B cell (primary cell): ENCODE measurements at regions not wholly inside any gene's neighbourhood (a gene's known extent, or its start where the extent isn't known, plus 50 kb on each side); places are given as distances from the start of the nearest gene placed in this dataset.

Experiments used
- ATAC-seq: fragments of 200-7000 bp; cut with Tn5 transposase; one replicate; pipeline ENCODE4 v1.10.0; 2021; ENCODE audit warnings: low read depth, mild to moderate bottlenecking, moderate number of reproducible peaks, moderate library complexity
- CTCF ChIA-PET: fragments of 350-600 bp; sonication (Branson Sonifier 250); formaldehyde crosslinking; loops from one replicate; lab custom pipeline; 2021; ENCODE audit warnings: antibody characterized with exemption, inconsistent platforms; lab: Charles Lee
- POLR2A ChIA-PET: fragments of 350-600 bp; sonication (Branson Sonifier 250); formaldehyde crosslinking; loops from one replicate; lab custom pipeline; 2021; ENCODE audit warnings: antibody characterized with exemption; lab: Charles Lee
- DNase-seq: peaks from one replicate; pipeline ENCODE4 v3.0.0; 2013
- H2AFZ ChIP-seq: 2 replicates; pipeline ENCODE4 v1.6.1; 2012; ENCODE audit warnings: mild to moderate bottlenecking, low read depth, low read length; ENCODE audit not compliant: insufficient read depth, poor library complexity, severe bottlenecking
- H3K27ac ChIP-seq, 2 donors: 1 replicate in 1 of 2; 2 replicates in 1 of 2; pipeline ENCODE4 v1.5.1; 2012 to 2013; ENCODE audit warnings: low read length in 2 of 2, mild to moderate bottlenecking in 2 of 2, moderate library complexity in 1 of 2
- H3K27me3 ChIP-seq, 4 experiments: fragments of 200-600 bp in 1 of 4; sonication (generic) in 1 of 4; replicated peaks in 1 of 4; 1 replicate in 2 of 4; 2 replicates in 2 of 4; pipeline versions ENCODE4 v1.6.1 to v1.7.0; 2013 to 2016; ENCODE audit warnings: low read length in 3 of 4, mild to moderate bottlenecking in 2 of 4, mixed read lengths in 1 of 4, moderate library complexity in 1 of 4; ENCODE audit not compliant: insufficient read depth in 4 of 4, control insufficient read depth in 3 of 4; ENCODE audit errors: control extremely low read depth in 1 of 4
- H3K36me3 ChIP-seq, 2 experiments: replicated peaks in 1 of 2; 1 replicate in 1 of 2; 2 replicates in 1 of 2; pipeline versions ENCODE4 v1.6.1 to v1.7.1; 2013; ENCODE audit warnings: low read length in 1 of 2; ENCODE audit not compliant: insufficient read depth in 2 of 2, control insufficient read depth in 1 of 2; ENCODE audit errors: control extremely low read depth in 1 of 2, extremely low read depth in 1 of 2
- H3K4me1 ChIP-seq, 2 donors: fragments of 200-600 bp in 1 of 2; sonication (generic) in 1 of 2; 1 replicate in 1 of 2; 2 replicates in 1 of 2; pipeline versions ENCODE4 v1.5.1 to v1.6.1; 2013 to 2017; ENCODE audit warnings: low read length in 2 of 2; ENCODE audit not compliant: control insufficient read depth in 2 of 2, insufficient read depth in 2 of 2
- H3K4me2 ChIP-seq: replicated peaks from 2 replicates; pipeline ENCODE3; 2012; ENCODE audit warnings: mild to moderate bottlenecking, low read depth, low read length; ENCODE audit not compliant: poor library complexity, severe bottlenecking
- H3K4me3 ChIP-seq, 5 experiments: fragments of 200-600 bp in 1 of 5; sonication (generic) in 1 of 5; 1 replicate in 3 of 5; 2 replicates in 2 of 5; pipeline versions ENCODE4 v1.5.1 to v1.7.0; 2011 to 2016; ENCODE audit warnings: low read length in 4 of 5, mild to moderate bottlenecking in 4 of 5, low read depth in 2 of 5, control low read depth in 1 of 5, moderate library complexity in 1 of 5; ENCODE audit not compliant: insufficient read depth in 1 of 5; ENCODE audit errors: control extremely low read depth in 1 of 5, extremely low read depth in 1 of 5
- H3K79me2 ChIP-seq: fragments of 200-600 bp; sonication (generic); one replicate; pipeline ENCODE4 v1.6.0; 2016; ENCODE audit warnings: low read length; ENCODE audit not compliant: control insufficient read depth, insufficient read depth
- H3K9ac ChIP-seq: fragments of 200-600 bp; sonication (generic); 2 replicates; pipeline ENCODE4 v1.6.1; 2017; ENCODE audit warnings: mild to moderate bottlenecking, low read length, moderate library complexity
- H3K9me3 ChIP-seq, 3 donors: one replicate each; pipeline versions ENCODE4 v1.6.1 to v1.7.1; 2013; ENCODE audit warnings: low read length in 2 of 3; ENCODE audit not compliant: control insufficient read depth in 2 of 3, insufficient read depth in 1 of 3; ENCODE audit errors: control extremely low read depth in 1 of 3
- H4K20me1 ChIP-seq: 2 replicates; pipeline ENCODE4 v1.6.0; 2012; ENCODE audit warnings: mild to moderate bottlenecking, low read length; ENCODE audit not compliant: insufficient read depth, control insufficient read depth, poor library complexity, severe bottlenecking
- H3K27ac Mint-ChIP-seq: one replicate; pipeline ENCODE4 v1.8.0; 2021; ENCODE audit warnings: mixed read lengths
- H3K27me3 Mint-ChIP-seq: one replicate; pipeline ENCODE4 v1.8.0; 2021; ENCODE audit warnings: mixed read lengths
- H3K4me1 Mint-ChIP-seq: one replicate; pipeline ENCODE4 v1.8.0; 2021; ENCODE audit warnings: mixed read lengths
- H3K4me3 Mint-ChIP-seq: one replicate; pipeline ENCODE4 v1.8.0; 2021; ENCODE audit warnings: mixed read lengths
- H3K9me3 Mint-ChIP-seq: one replicate; pipeline ENCODE4 v1.8.0; 2022; ENCODE audit warnings: mixed read lengths; ENCODE audit not compliant: insufficient read depth
- CTCF ChIP-seq: fragments of 200-600 bp; IDR thresholded peaks from one replicate; pipeline ENCODE4 v1.8.0; 2022; ENCODE audit warnings: antibody characterized with exemption, mild to moderate bottlenecking
- EZH2 ChIP-seq: IDR thresholded peaks from 2 replicates; pipeline ENCODE4 v1.6.1; 2012; ENCODE audit warnings: borderline replicate concordance, low read depth, mild to moderate bottlenecking, moderate library complexity, low read length; ENCODE audit not compliant: insufficient read depth, poor library complexity, severe bottlenecking
- WGBS: methylation state at CpG from one replicate; pipeline ENCODE4 v1.1.5; 2013; ENCODE audit warnings: missing lambda C conversion rate; ENCODE audit not compliant: insufficient coverage; 5-methylcytosine and 5-hydroxymethylcytosine counted together
- intact Hi-C: fragments of 100-400 bp; cut with micrococcal nuclease; formaldehyde crosslinking; loops from one replicate; pipeline ENCODE4 v1.10.0; 2022

DNA sequence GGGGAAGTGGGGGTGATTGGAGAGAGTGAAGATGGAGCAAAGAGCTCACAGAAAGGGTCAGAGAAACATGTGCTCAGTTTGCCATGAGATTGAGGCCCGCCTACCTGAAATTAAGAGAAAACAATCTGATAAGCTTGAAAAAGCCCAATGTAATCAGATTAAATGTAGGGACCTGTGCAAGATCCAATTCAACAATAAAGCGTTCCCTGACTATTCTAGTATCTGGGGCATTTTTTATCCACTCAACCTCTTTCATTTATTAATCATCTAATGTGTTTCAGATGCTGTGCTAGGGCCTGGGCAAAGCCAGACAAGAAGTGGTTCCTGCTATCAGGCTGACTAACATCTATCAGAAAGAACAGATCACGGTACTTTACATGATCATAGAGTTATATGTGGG, 238.4 kb upstream of the MYO3A start:
- Mint-ChIP-seq H3K27me3 (no peaks in the 10 kb centered on the region), H3K9me3 (peaks cover 2% of the 10 kb centered on the region), H3K4me3 (peak overlapping the region; percentile 65), H3K4me1 (peaks cover 68% of the 10 kb centered on the region), H3K27ac (peak overlapping the region; percentile 91)
- no peak for DNase-seq
- H4K20me1 ChIP-seq: no peaks in the 10 kb centered on the region
- no peaks in the 10 kb centered on the region for H3K36me3 ChIP-seq
- H3K79me2 ChIP-seq: no peaks in the 10 kb centered on the region
- TF ChIP-seq CTCF: no peak
- TF ChIP-seq EZH2: no peak
- H3K4me2 ChIP-seq: peak overlapping the region; percentile 65
- no peak overlapping the region for H2AFZ ChIP-seq
- POLR2A ChIA-PET: no interaction called here
- H3K4me3 ChIP-seq: peak overlapping the region in 1 of 5 experiments; percentile 34
- WGBS: no CpG with 5 or more reads among the region's 3 CpGs
- CTCF ChIA-PET: no interaction called here
- intact Hi-C loops: no loop called here
- ATAC-seq: no peak
- no peaks in the 10 kb centered on the region for H3K27me3 ChIP-seq
- H3K9ac ChIP-seq: peak overlapping the region; percentile 33
- H3K4me1 ChIP-seq: peaks cover 63% of the 10 kb centered on the region in 2 donors
- peaks cover 0 to 11% (median 6%) of the 10 kb centered on the region in 3 donors for H3K9me3 ChIP-seq
- peak overlapping the region; percentile 75 to 81 for H3K27ac ChIP-seq

GRCh38 chr10:25696013-25696708, 237.9 kb upstream of the MYO3A start:
- H3K27ac Mint-ChIP-seq: peak overlapping the region; percentile 7

More at GRCh38 chr10:25696013-25696708, 237.9 kb upstream of the MYO3A start:
- 87% methylated on average over 4 of the region's 6 CpGs for WGBS
- peaks cover 65% of the 10 kb centered on the region for H3K4me1 Mint-ChIP-seq
- CTCF ChIA-PET: interaction anchor here (0.9 kb wide), 1 partner anchor 12 kb away, joined by 3 read pairs; no protein-coding TSS in a partner anchor
- H3K4me3 ChIP-seq: no peak overlapping the region
- no peak for DNase-seq
- H3K36me3 ChIP-seq: no peaks in the 10 kb centered on the region
- POLR2A ChIA-PET: no interaction called here
- H3K4me1 ChIP-seq: peaks cover 60 to 61% of the 10 kb centered on the region in 2 donors
- no peak overlapping the region for H3K4me2 ChIP-seq
- H4K20me1 ChIP-seq: no peaks in the 10 kb centered on the region
- intact Hi-C loops: no loop called here
- peaks cover 0 to 9% (median 3%) of the 10 kb centered on the region in 3 donors for H3K9me3 ChIP-seq
- H3K27me3 ChIP-seq: no peaks in the 10 kb centered on the region
- no peaks in the 10 kb centered on the region for H3K79me2 ChIP-seq
- ATAC-seq: no peak
- no peak overlapping the region for H2AFZ ChIP-seq
- H3K9ac ChIP-seq: no peak overlapping the region
- peak overlapping the region; percentile 65 for H3K4me3 Mint-ChIP-seq
- H3K9me3 Mint-ChIP-seq: no peaks in the 10 kb centered on the region
- H3K27me3 Mint-ChIP-seq: no peaks in the 10 kb centered on the region
- TF ChIP-seq EZH2 (no peak), CTCF (no peak)
- H3K27ac ChIP-seq: no peak overlapping the region
